ENCODE measurements at regions not wholly inside any gene's neighbourhood (a gene's known extent, or its start where the extent isn't known, plus 50 kb on each side); places are given as distances from the start of the nearest gene placed in this dataset.

DNA sequence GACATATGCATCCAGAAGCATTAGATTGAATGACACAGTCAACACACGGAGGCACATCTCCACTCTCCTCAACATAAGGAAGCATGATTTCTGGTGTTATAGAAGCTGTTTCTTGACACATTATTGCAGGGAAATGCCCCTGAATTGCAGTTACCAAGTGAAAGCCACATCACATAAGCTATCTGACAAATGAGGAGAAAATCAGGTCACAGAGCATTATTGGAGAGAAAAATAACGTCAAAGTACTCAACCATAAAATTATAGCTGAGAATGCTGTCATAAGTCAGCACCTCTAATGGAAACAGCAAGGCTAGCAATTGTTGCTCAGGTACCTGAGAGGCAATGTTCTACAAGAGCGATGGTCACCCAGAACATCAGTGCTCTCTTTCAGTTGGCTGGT is 169.9 kb upstream of the PALMD start:
- no peak overlapping the region for H3K4me2 ChIP-seq (ENCODE audit: low read depth, low read length)
- H2AFZ ChIP-seq (ENCODE audit: low read length), result no peak overlapping the region
- H3K9ac ChIP-seq (ENCODE audit: insufficient read depth, low read depth, low read length), result no peak overlapping the region
- no TSS peak for BruUV-seq (replicated peaks)
- in situ Hi-C loops (cut with HindIII; ENCODE audit: extremely low pct_ligation_motif_present, low pct_unique_long_range_greater_than_20kb) (no loop called here), intact Hi-C loops (cut with micrococcal nuclease; ENCODE audit: unreplicated experiment) (no loop called here)
- no peak for FAIRE-seq
- no peak overlapping the region for H3K4me3 ChIP-seq (replicated peaks in 1 of 3; ENCODE audit: insufficient read depth in 1 of 3, low read depth in 2 of 3, low read length in 3 of 3)
- no peaks in the 10 kb centered on the region for H3K4me1 ChIP-seq (ENCODE audit: insufficient read depth, low read length)
- H3K79me2 ChIP-seq (ENCODE audit: insufficient read depth, low read length), result no peaks in the 10 kb centered on the region
- H3K36me3 ChIP-seq (replicated peaks in 1 of 2; ENCODE audit: control insufficient read depth in 1 of 2, insufficient read depth in 2 of 2, low read length in 2 of 2), result no peaks in the 10 kb centered on the region
- no peak for DNase-seq (ENCODE audit: low spot score)
- ChIA-PET POLR2A (no interaction called here), CTCF (ENCODE audit: low intra/inter-chr PET ratio, low total read pairs) (no interaction called here)
- no peaks in the 10 kb centered on the region for H4K20me1 ChIP-seq (ENCODE audit: insufficient read depth, low read length)
- H3K9me3 ChIP-seq (ENCODE audit: low read length), result no peaks in the 10 kb centered on the region
- no peaks in the 10 kb centered on the region for H3K27me3 ChIP-seq (ENCODE audit: control insufficient read depth in 1 of 2, insufficient read depth in 2 of 2, low read length in 2 of 2)
- WGBS (ENCODE audit: low lambda C conversion rate), result 24% methylated on average over 3 of the region's 3 CpGs
- H3K27ac ChIP-seq (ENCODE audit: extremely low read length, insufficient read depth, low read length), result no peak overlapping the region
- ATAC-seq, result no peak
- TF ChIP-seq ZNF3 (CRISPR knock-in tag; IDR thresholded peaks at IDR 0.05) (no peak), RAD51 (IDR thresholded peaks at IDR 0.05; ENCODE audit: borderline replicate concordance) (no peak), DNMT3B (CRISPR knock-in tag; conservative IDR thresholded peaks at IDR 0.05) (no peak), ZFYVE20 (CRISPR knock-in tag; IDR thresholded peaks at IDR 0.05; ENCODE audit: borderline replicate concordance, low read depth) (no peak), AKNA (CRISPR knock-in tag; IDR thresholded peaks at IDR 0.05; ENCODE audit: borderline replicate concordance) (no peak), ZNF10 (CRISPR knock-in tag; IDR thresholded peaks at IDR 0.05; ENCODE audit: borderline replicate concordance, low read depth) (no peak), TEAD2 (CRISPR knock-in tag; IDR thresholded peaks at IDR 0.05) (no peak), XBP1 (CRISPR knock-in tag; IDR thresholded peaks at IDR 0.05) (no peak), THYN1 (CRISPR knock-in tag; IDR thresholded peaks at IDR 0.05; ENCODE audit: borderline replicate concordance, low read depth) (no peak), PHF5A (CRISPR knock-in tag; IDR thresholded peaks at IDR 0.05; ENCODE audit: low read depth, unreplicated experiment) (no peak), HOXA9 (CRISPR knock-in tag; IDR thresholded peaks at IDR 0.05; ENCODE audit: borderline replicate concordance) (no peak), ZMYM3 (CRISPR knock-in tag; IDR thresholded peaks at IDR 0.05) (no peak), REST (IDR thresholded peaks at IDR 0.05; ENCODE audit: borderline replicate concordance in 1 of 2, low read depth in 1 of 2, low read length in 2 of 2) (no peak), BATF2 (CRISPR knock-in tag; IDR thresholded peaks at IDR 0.05) (no peak), ZFY (CRISPR knock-in tag; IDR thresholded peaks at IDR 0.05) (no peak), ONECUT2 (CRISPR knock-in tag; IDR thresholded peaks at IDR 0.05) (no peak), NFRKB (IDR thresholded peaks at IDR 0.05) (no peak)
